MM.1S (cell line): ENCODE measurements at regions not wholly inside any gene's neighbourhood (a gene's known extent, or its start where the extent isn't known, plus 50 kb on each side); places are given as distances from the start of the nearest gene placed in this dataset.

Source experiments
- DNase-seq: peaks from one replicate; pipeline ENCODE4 v3.0.0-alpha.2; 2015
- H2AFZ ChIP-seq: fragments of 300-600 bp; sonication (generic); 2 replicates; pipeline ENCODE4 v1.6.0; 2016; ENCODE audit warnings: antibody characterized with exemption, low read length
- H3F3A ChIP-seq: fragments of 300-600 bp; sonication (generic); 2 replicates; pipeline ENCODE4 v1.6.1; 2016; ENCODE audit warnings: mild to moderate bottlenecking, antibody characterized with exemption, low read length, moderate library complexity, mixed read lengths; ENCODE audit not compliant: insufficient read depth
- H3K27ac ChIP-seq: fragments of 300-600 bp; sonication (generic); 2 replicates; pipeline ENCODE4 v1.5.1; 2016; ENCODE audit warnings: mild to moderate bottlenecking, low read length
- H3K27me3 ChIP-seq: fragments of 300-600 bp; sonication (generic); replicated peaks from 2 replicates; pipeline ENCODE4 v1.6.0; 2016; ENCODE audit warnings: low read length; ENCODE audit not compliant: insufficient read depth
- H3K36me3 ChIP-seq: fragments of 300-600 bp; sonication (generic); replicated peaks from 2 replicates; pipeline ENCODE4 v1.6.1; 2016; ENCODE audit warnings: mild to moderate bottlenecking, low read length, mixed read lengths; ENCODE audit not compliant: insufficient read depth
- H3K4me1 ChIP-seq: fragments of 300-600 bp; sonication (generic); 2 replicates; pipeline ENCODE4 v1.6.1; 2016; ENCODE audit warnings: low read length, mixed read lengths
- H3K4me2 ChIP-seq: fragments of 300-600 bp; sonication (generic); 2 replicates; pipeline ENCODE4 v1.6.0; 2016; ENCODE audit warnings: low read depth, low read length
- H3K4me3 ChIP-seq: fragments of 300-600 bp; sonication (generic); 2 replicates; pipeline ENCODE4 v1.5.1; 2016; ENCODE audit warnings: low read length, mixed read lengths
- H3K79me2 ChIP-seq: fragments of 300-600 bp; sonication (generic); 2 replicates; pipeline ENCODE4 v1.6.1; 2016; ENCODE audit warnings: mixed run types, low read length, mixed read lengths
- H3K9ac ChIP-seq: fragments of 300-600 bp; sonication (generic); 2 replicates; pipeline ENCODE4 v1.6.1; 2016; ENCODE audit warnings: low read length, mixed read lengths
- H3K9me2 ChIP-seq: fragments of 300-600 bp; sonication (generic); replicated peaks from 2 replicates; pipeline ENCODE4 v1.6.1; 2016; ENCODE audit warnings: mild to moderate bottlenecking, low read length, mixed read lengths; ENCODE audit not compliant: insufficient read depth
- H3K9me3 ChIP-seq: fragments of 300-600 bp; sonication (generic); replicated peaks from 2 replicates; pipeline ENCODE4 v1.6.1; 2016; ENCODE audit warnings: mild to moderate bottlenecking, low read length, mixed read lengths; ENCODE audit not compliant: insufficient read depth
- H4K20me1 ChIP-seq: fragments of 300-600 bp; sonication (generic); 2 replicates; pipeline ENCODE4 v1.6.1; 2016; ENCODE audit warnings: mild to moderate bottlenecking, low read length, moderate library complexity, mixed read lengths; ENCODE audit not compliant: insufficient read depth
- CTCF ChIP-seq: fragments of 300-600 bp; sonication (generic); IDR thresholded peaks from 2 replicates; pipeline ENCODE4 v1.5.1; 2016; ENCODE audit warnings: antibody characterized with exemption, low read length, mixed read lengths
- EZH2 ChIP-seq: fragments of 300-600 bp; sonication (generic); optimal IDR thresholded peaks from 2 replicates; pipeline ENCODE3; 2017; ENCODE audit warnings: low read depth, mild to moderate bottlenecking, antibody characterized with exemption, low read length, mixed read lengths
- EZH2phosphoT487 ChIP-seq: fragments of 300-600 bp; sonication (generic); IDR thresholded peaks from 2 replicates; pipeline ENCODE4 v1.6.1; 2018; ENCODE audit warnings: antibody characterized with exemption, low read length

- Histone ChIP-seq H3K9me3 (no peaks in the 10 kb centered on the region), H3K27ac (no peak overlapping the region), H3K4me2 (no peak overlapping the region), H3K27me3 (no peaks in the 10 kb centered on the region), H3K9ac (no peak overlapping the region), H3K9me2 (no peaks in the 10 kb centered on the region), H3F3A (no peaks in the 10 kb centered on the region), H3K4me1 (no peaks in the 10 kb centered on the region), H3K36me3 (no peaks in the 10 kb centered on the region), H2AFZ (no peak overlapping the region), H4K20me1 (no peaks in the 10 kb centered on the region), H3K79me2 (no peaks in the 10 kb centered on the region), H3K4me3 (no peak overlapping the region)
- DNase-seq, result no peak
- TF ChIP-seq CTCF (no peak), EZH2phosphoT487 (no peak), EZH2 (no peak)
Measured at GRCh38 chr2:122216071-122216470, 460.6 kb downstream of the TSN start.

GRCh38 chr2:122216901-122217300 is 461.4 kb downstream of the TSN start:
- no peaks in the 10 kb centered on the region for H3K4me1 ChIP-seq

GRCh38 chr2:122218596-122218995 is 463.1 kb downstream of the TSN start:
- H4K20me1 ChIP-seq, result no peaks in the 10 kb centered on the region
- no peak for DNase-seq
- no peak overlapping the region for H3K4me2 ChIP-seq
- H3K9me3 ChIP-seq, result no peaks in the 10 kb centered on the region
- no peaks in the 10 kb centered on the region for H3K4me1 ChIP-seq
- no peaks in the 10 kb centered on the region for H3K36me3 ChIP-seq
- H3K27me3 ChIP-seq, result no peaks in the 10 kb centered on the region
- no peak overlapping the region for H3K9ac ChIP-seq
- H3K27ac ChIP-seq, result no peak overlapping the region
- H2AFZ ChIP-seq, result no peak overlapping the region
- H3K4me3 ChIP-seq, result no peak overlapping the region
- no peaks in the 10 kb centered on the region for H3K79me2 ChIP-seq
- TF ChIP-seq EZH2phosphoT487 (no peak), CTCF (no peak)
- H3F3A ChIP-seq, result no peaks in the 10 kb centered on the region
- no peaks in the 10 kb centered on the region for H3K9me2 ChIP-seq

More at GRCh38 chr2:122216901-122217300, 461.4 kb downstream of the TSN start:
- Histone ChIP-seq H2AFZ (no peak overlapping the region), H3F3A (no peaks in the 10 kb centered on the region), H3K9me3 (no peaks in the 10 kb centered on the region), H3K79me2 (no peaks in the 10 kb centered on the region), H3K9ac (no peak overlapping the region), H3K4me3 (no peak overlapping the region), H3K4me2 (no peak overlapping the region), H3K36me3 (no peaks in the 10 kb centered on the region), H3K27me3 (no peaks in the 10 kb centered on the region), H3K9me2 (no peaks in the 10 kb centered on the region), H3K27ac (no peak overlapping the region), H4K20me1 (no peaks in the 10 kb centered on the region)
- no peak for DNase-seq
- TF ChIP-seq CTCF (no peak), EZH2 (no peak), EZH2phosphoT487 (no peak)

GRCh38 chr2:122219504-122219903 is 464.1 kb downstream of the TSN start:
- Histone ChIP-seq H3F3A (no peaks in the 10 kb centered on the region), H3K4me2 (no peak overlapping the region), H4K20me1 (no peaks in the 10 kb centered on the region), H3K27ac (no peak overlapping the region), H3K9me2 (no peaks in the 10 kb centered on the region), H3K27me3 (no peaks in the 10 kb centered on the region), H3K36me3 (no peaks in the 10 kb centered on the region), H3K9me3 (no peaks in the 10 kb centered on the region), H3K9ac (no peak overlapping the region), H3K4me3 (no peak overlapping the region), H3K79me2 (no peaks in the 10 kb centered on the region), H2AFZ (no peak overlapping the region), H3K4me1 (no peaks in the 10 kb centered on the region)
- no peak for DNase-seq
- no peak for TF ChIP-seq EZH2
- no peak for TF ChIP-seq EZH2phosphoT487
- no peak for TF ChIP-seq CTCF
